ENCODE measurements at regions not wholly inside any gene's neighbourhood (a gene's known extent, or its start where the extent isn't known, plus 50 kb on each side); places are given as distances from the start of the nearest gene placed in this dataset.
"Not testable (repeated sequence)": the region's sequence is repeated elsewhere in the genome, so short reads cannot be mapped to it uniquely, and the experiment has no call there.

GRCh38 chr1:185473186-185473585 lies 156.1 kb upstream of the IVNS1ABP start:
- DNase-seq (ENCODE audit: low read depth in 2 of 2) = peak; percentile 62 to 65

GRCh38 chr1:185468626-185469025 lies 151.6 kb upstream of the IVNS1ABP start:
- DNase-seq (ENCODE audit: low read depth in 2 of 2) = peak; percentile 52 to 53

DNA sequence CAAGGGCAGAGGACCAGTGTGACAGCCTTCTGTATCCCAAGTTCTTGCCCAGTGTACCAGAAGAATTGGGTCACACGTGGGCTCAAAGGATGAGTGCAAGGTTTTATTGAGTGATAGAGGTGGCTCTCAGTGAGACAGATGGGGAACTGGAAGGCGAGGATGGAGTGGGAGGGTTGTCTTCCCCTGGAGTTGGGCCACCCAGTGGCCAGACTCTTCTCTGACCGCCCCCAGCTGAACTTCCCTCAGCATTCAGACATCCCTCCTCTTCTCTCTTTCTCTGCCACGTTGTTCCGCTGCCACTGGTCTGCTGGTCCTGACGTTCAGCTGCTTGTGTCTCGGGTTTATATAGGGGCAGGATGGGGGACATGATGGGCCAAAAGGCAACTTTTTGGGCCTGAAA lies 150.1 kb upstream of the IVNS1ABP start:
- DNase-seq (ENCODE audit: low read depth in 2 of 2) = no peak

- no peak for DNase-seq (ENCODE audit: low read depth in 2 of 2)
Observed at GRCh38 chr1:185464777-185465176, 147.7 kb upstream of the IVNS1ABP start.

DNA sequence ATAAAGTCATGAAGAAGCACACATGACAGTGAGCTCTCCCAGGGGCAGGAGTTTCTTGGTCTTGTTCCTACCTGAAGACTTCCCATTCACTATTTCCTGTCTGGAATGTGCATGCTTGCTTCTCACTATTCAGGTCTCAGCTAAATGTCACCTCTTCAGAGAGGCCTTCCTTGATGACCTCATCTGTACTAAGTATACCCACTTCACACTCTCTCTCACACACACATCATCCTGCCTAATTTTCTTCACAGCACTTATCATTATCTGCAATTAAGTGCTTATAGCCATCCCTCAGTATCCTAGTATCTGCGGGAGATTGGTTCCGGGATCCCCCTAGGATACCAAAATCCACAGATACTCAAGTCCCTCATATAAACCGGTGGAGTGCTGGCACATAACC lies 146.4 kb upstream of the IVNS1ABP start:
- no peak for DNase-seq (ENCODE audit: low read depth in 2 of 2)

- peak; percentile 80 to 82 for DNase-seq (ENCODE audit: low read depth in 2 of 2)
Observed at GRCh38 chr1:185463011-185463410, 146.0 kb upstream of the IVNS1ABP start.

- DNase-seq (ENCODE audit: low read depth in 2 of 2) = not testable (repeated sequence)
Observed at GRCh38 chr1:185460723-185461122, 143.7 kb upstream of the IVNS1ABP start.

- DNase-seq (ENCODE audit: low read depth in 2 of 2) = no peak
Observed at GRCh38 chr1:185459141-185459540, 142.1 kb upstream of the IVNS1ABP start.

- no peak for DNase-seq (ENCODE audit: low read depth in 2 of 2)
Observed at GRCh38 chr1:185458670-185459069, 141.6 kb upstream of the IVNS1ABP start.

DNA sequence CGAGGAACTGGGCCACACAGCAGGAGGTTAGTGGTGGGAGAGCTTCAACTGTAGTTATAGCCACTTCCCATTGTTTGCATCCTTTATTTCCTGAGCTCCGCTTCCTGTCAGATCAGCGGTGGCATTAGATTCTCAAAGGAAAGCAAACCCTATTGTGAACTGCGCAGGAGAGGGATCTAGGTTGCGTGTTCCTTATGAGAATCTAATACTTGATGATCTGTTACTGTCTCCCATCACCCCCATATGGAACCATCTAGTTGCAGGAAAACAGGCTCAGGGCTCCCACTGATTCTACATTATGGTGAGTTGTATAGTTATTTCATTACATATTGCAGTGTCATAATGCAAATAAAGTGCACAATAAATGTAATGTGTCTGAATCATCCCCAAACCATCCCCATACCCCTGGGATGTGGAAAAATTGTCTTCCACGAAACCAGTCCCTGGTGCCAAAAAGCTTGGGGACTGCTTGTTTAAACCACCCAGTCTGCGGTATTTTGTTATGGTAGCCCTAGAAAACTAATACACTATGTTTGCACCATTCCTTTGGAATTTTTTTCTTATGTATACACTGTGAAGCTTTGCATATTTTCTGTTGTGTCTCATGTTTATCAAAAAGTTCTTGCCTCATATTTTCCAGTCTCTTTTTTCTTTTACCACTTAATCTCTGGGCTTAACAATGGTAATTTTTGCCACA lies 136.6 kb upstream of the IVNS1ABP start:
- peak; percentile 94 to 95 for DNase-seq (ENCODE audit: low read depth in 2 of 2)

- no peak for DNase-seq (ENCODE audit: low read depth in 2 of 2)
Observed at GRCh38 chr1:185450917-185451316, 133.9 kb upstream of the IVNS1ABP start.

DNA sequence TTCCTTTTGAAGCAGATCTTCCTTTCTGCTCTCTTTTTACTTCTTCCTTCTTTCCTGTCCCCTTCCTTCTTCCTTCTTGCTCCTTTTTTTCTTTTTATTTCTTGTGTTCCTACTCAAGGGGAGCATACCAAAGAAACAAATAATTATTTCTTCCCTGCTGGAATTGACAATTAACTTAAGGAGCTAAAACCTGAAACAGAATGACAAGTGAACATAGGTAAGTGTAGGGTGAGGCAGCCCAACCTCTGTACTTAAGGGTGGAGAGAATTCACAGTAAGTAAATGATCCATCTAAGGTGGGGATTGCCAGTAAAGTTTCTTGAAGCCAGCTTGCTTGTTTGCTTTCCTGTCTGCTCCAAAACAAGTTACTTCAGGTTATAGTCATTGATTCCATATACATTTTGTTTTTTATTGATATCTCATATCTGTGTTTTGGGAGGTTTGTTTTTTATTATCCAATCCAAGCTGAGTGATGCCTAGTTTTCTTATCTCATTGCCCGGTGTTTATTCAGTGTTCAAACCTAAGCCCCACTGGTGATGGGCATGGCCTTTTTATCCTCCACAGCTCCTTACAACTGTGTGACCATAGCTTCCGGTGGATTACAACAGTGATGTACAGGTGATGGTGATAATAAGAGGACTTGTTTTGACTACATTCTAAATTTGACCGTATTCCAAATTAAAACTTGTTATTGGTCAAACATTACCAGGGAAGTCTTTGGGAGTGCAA lies 133.2 kb upstream of the IVNS1ABP start:
- no peak for DNase-seq (ENCODE audit: low read depth in 2 of 2)

- no peak for DNase-seq (ENCODE audit: low read depth in 2 of 2)
Observed at GRCh38 chr1:185449378-185450059, 132.5 kb upstream of the IVNS1ABP start.

DNA sequence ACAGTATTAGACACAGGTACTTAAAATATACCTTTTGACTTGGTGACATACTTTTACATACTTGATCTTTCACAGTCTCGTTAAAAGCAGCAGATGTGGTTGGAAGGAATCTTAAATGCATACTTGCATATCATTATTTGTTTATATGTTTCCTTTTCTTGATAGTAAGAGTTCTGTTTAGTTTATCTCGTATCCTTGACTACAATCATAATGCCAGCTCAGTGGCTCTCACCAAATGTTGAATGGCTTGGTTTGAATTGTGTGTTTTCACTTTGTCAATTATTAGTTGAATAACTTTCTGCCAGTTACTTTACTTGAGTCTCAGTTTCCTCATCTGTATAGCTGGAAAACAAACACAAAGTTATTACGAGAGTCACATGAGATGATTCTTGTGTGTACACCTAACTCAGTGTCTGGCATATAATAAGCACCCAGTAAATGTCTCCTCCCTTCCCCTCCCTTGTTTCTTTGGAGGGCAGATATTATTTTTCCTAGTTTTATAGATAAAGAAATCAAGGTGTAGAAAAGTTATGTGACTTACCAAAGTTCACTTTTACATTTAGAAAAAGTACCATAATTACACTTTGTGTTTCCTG lies 131.6 kb upstream of the IVNS1ABP start:
- no peak for DNase-seq (ENCODE audit: low read depth in 2 of 2)

- DNase-seq (ENCODE audit: low read depth in 2 of 2) = no peak
Observed at GRCh38 chr1:185446131-185446530, 129.1 kb upstream of the IVNS1ABP start.

- no peak for DNase-seq (ENCODE audit: low read depth in 2 of 2)
Observed at GRCh38 chr1:185445594-185445993, 128.6 kb upstream of the IVNS1ABP start.

GRCh38 chr1:185444676-185445075 lies 127.6 kb upstream of the IVNS1ABP start:
- no peak for DNase-seq (ENCODE audit: low read depth in 2 of 2)

- peak; percentile 77 to 78 for DNase-seq (ENCODE audit: low read depth in 2 of 2)
Observed at GRCh38 chr1:185442050-185442449, 125.0 kb upstream of the IVNS1ABP start.

DNA sequence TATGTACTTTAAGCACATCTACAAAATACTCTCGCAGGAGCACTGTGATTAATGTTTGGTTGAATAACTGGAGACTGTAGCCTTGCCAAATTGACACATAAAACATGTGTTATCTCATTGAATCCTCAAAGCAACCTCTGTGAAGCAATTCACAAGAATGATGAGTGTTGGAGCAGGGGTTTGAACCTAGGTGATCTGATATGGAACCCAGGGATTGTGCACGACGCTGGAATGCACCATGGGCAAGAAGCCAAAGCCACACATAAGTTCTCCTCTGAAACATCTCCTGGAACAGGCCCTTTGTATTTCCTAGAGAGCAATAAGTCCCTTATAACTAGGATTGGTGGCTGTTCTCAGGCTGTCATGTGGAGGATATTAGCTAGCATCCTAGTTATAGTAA lies 124.6 kb upstream of the IVNS1ABP start:
- peak; percentile 87 for DNase-seq (ENCODE audit: low read depth in 2 of 2)

DNA sequence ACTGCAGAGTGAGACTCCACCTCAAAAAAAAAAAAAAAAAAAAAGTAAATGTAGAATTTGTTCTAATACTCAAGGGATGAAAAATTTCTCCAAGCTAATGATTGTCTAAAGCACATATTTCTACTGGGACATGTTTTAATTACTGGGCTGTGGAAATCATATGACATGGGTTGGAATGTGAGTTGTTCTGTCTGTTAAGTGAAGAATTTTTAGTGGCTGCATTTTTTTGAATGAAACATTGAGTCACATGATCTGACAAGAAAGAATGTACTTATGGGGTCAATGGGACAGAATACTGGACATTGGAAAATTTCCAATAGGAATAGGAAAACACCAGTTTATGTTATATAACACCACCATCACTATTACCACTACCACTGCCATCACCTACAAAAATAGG lies 123.8 kb upstream of the IVNS1ABP start:
- peak; percentile 45 to 49 for DNase-seq (ENCODE audit: low read depth in 2 of 2)

DNA sequence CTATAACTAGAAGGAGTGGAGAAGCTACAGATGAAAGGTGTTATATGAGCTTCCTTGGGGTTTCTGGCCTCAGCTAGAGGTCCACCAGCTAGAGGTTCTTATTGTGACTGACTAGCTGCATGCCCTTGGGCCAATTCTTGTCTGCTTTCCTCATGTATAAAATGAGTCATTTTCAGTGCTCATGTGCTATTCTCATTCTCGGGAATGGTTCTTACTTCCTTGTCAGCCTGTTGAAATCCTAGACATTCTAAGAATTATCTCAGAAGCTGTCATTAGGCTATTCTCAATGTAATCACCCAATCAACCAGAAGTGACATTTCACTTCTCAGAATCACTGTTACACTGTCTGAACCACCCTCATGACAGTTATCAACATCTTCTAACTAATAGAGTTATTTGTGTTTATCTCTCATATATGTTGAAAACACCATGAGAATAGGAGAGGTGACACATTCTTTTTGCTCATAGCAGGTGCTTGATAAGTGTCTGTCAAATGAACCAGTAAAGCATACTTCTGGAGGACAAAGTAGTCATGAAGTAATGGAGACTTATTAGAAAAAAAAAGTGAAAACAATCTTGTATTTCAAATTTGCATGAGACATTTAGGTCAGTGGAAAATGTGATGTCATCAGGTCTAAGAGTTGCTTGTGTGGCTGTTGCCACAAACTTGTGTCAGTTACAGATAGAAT lies 122.8 kb upstream of the IVNS1ABP start:
- no peak for DNase-seq (ENCODE audit: low read depth in 2 of 2)

- DNase-seq (ENCODE audit: low read depth in 2 of 2) = no peak
Observed at GRCh38 chr1:185438936-185439335, 121.9 kb upstream of the IVNS1ABP start.
